Brain microvascular endothelial cell (primary cell): ENCODE measurements at regions not wholly inside any gene's neighbourhood (a gene's known extent, or its start where the extent isn't known, plus 50 kb on each side); places are given as distances from the start of the nearest gene placed in this dataset.

Source experiments
- DNase-seq: peaks from one replicate; pipeline ENCODE4 v3.0.0-alpha.2; 2020
- H3K27ac ChIP-seq: fragments of 250-450 bp; sonication (Bioruptor Pico); 2 replicates; pipeline ENCODE4 v1.5.1; 2020; ENCODE audit warnings: mild to moderate bottlenecking, moderate library complexity
- H3K27me3 ChIP-seq: fragments of 250-450 bp; sonication (Bioruptor Pico); replicated peaks from 2 replicates; pipeline ENCODE4 v1.5.1; 2020; ENCODE audit warnings: mild to moderate bottlenecking
- H3K36me3 ChIP-seq: fragments of 250-450 bp; sonication (Bioruptor Pico); replicated peaks from 2 replicates; pipeline ENCODE4 v1.5.1; 2020; ENCODE audit warnings: mild to moderate bottlenecking
- H3K4me3 ChIP-seq: 2 replicates; pipeline ENCODE4 v1.5.1; 2011; ENCODE audit warnings: low read depth, mild to moderate bottlenecking, control low read depth, low read length, moderate library complexity
- in situ Hi-C: cut with HindIII; loops from 2 replicates; pipeline ENCODE4 v1.10.0; 2017; ENCODE audit warnings: low sequenced_read_pairs, low pct_ligation_motif_present
- TF ChIP-seq, protein P1 (sequence below): IDR thresholded peaks from 2 replicates; pipeline ENCODE4 v1.5.1; 2011; ENCODE audit warnings: low read depth, mild to moderate bottlenecking, moderate library complexity, low read length, control low read depth, inconsistent platforms; ENCODE audit errors: missing control alignments

DNA sequence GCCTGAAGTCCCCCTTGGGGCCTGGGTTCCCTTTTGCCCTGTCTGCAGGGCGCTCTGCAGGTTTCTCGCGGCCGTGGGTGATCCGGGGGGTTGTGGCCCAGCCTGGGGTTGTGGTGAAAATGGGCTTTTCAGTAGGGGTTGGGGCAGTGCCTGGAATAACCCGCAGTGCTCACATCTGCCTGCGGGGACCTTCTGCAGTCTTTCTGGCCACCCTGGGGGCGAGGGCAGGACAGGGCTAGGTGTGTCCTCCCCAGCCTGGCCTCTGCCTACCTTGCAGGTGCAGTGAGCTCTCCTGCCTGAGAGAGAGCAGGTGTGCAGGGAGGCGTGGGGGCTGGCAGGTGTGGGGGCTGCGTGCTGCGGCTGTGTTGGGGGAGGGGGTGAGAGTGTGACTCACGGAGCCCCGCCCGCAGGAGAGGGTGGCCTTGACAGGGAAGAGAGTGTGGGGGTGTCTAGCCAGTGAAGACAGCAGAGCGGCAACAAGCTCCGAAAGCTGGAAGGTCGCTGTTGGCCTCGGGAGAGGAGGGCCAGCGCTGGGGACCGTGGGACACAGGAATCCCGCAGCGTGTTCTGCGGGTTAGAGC, 131.4 kb downstream of the MRPL36 start:
- DNase-seq: no peak

DNA sequence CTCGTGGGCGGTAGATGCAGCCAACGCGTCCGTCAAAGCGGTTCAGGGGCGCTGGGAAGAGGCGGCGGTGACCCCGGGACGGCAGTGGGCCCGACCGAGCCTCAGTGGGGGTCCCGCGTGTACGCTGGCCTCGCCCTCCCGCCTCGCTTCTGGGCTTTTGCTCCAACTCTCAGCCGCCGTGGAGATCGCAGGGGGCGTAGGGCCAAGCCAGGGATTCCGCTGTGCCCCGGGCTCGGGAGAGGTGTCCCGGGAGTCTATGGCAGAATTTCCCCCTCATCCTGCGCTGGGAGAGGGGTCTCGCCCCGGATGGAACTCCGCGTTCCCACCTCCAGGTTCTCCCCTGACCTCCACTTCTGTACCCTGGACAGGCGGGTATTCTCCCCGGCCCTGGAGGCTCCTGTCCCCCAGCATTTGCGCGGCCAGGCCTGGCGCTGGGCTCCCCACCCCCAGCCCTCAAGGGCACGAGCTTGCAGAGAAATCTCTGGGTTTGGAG, 131.9 kb downstream of the MRPL36 start:
- H3K4me3 ChIP-seq: no peak overlapping the region
- in situ Hi-C loops: no loop called here
- H3K27me3 ChIP-seq: peaks cover 30% of the 10 kb centered on the region
- H3K36me3 ChIP-seq: no peaks in the 10 kb centered on the region
- H3K27ac ChIP-seq: no peak overlapping the region
- TF ChIP-seq, protein P1, sequence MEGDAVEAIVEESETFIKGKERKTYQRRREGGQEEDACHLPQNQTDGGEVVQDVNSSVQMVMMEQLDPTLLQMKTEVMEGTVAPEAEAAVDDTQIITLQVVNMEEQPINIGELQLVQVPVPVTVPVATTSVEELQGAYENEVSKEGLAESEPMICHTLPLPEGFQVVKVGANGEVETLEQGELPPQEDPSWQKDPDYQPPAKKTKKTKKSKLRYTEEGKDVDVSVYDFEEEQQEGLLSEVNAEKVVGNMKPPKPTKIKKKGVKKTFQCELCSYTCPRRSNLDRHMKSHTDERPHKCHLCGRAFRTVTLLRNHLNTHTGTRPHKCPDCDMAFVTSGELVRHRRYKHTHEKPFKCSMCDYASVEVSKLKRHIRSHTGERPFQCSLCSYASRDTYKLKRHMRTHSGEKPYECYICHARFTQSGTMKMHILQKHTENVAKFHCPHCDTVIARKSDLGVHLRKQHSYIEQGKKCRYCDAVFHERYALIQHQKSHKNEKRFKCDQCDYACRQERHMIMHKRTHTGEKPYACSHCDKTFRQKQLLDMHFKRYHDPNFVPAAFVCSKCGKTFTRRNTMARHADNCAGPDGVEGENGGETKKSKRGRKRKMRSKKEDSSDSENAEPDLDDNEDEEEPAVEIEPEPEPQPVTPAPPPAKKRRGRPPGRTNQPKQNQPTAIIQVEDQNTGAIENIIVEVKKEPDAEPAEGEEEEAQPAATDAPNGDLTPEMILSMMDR: no peak
- no peak for DNase-seq

More for the DNA sequence above, 131.4 kb downstream of the MRPL36 start:
- TF ChIP-seq, protein P1: no peak
- in situ Hi-C loops: no loop called here
- Histone ChIP-seq H3K36me3 (no peaks in the 10 kb centered on the region), H3K27ac (no peak overlapping the region), H3K4me3 (no peak overlapping the region), H3K27me3 (peaks cover 30% of the 10 kb centered on the region)

DNA sequence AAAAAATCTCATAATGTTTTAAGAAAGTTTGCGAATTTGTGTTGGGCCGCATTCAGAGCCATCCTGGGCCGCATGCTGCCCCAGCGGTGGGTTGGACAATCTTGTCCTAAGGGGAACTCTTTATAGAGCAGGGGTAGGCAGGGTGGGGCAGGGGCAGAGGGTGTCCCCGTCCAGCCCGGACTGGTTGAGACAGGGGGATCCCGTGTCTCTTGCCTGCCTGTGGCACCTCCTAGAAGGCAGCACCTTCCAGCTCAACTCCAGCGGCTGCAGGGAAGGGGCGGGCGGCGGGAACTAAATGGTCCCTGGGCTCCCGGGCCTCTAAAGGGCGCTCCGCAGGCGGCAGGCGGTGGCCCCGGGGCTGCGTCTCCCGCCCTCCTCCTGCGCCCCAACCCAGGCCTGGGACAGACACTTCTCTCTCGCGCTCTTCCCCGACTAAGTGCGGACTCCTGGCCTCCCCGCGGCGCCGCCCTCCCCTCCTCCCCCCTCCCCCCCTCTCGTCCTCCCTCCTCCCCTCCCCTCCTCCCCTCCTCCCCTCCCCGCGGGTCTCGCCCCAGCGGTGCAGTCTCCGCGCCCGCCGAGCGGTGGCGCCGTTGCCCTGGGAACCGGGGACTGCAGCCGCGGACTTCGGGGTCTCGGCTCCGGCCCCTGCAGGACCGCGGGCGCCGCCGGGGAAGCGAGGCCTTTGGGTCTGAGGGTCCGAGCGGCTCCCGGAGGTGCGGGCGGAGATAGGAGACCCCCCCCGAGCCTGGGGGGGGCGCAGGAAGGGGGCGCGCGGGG, 132.6 kb downstream of the MRPL36 start:
- TF ChIP-seq, protein P1: peak; percentile 36
- in situ Hi-C loops: no loop called here
- DNase-seq: no peak
- Histone ChIP-seq H3K36me3 (no peaks in the 10 kb centered on the region), H3K27ac (no peak overlapping the region), H3K27me3 (peaks cover 30% of the 10 kb centered on the region), H3K4me3 (no peak overlapping the region)

DNA sequence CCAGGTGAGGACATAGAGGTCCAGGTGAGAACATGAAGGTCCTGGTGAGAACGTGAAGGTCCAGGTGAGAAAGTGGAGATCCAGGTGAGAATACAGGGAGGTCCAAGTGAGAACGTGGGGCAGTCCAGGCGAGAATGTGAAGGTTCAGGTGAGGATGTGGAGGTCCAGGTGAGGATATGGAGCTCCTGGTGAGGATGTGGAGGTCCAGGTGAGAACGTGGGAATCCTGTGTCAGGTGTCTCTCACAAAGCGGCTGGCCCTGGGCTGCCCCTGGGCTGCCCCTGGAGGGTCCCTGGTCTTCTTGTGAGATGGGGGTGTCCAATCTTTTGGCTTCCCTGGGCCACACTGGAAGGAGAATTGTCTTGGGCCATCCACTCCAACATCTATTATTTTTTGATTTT, 133.4 kb downstream of the MRPL36 start:
- DNase-seq: no peak
- no peak overlapping the region for H3K4me3 ChIP-seq
- in situ Hi-C loops: no loop called here
- no peak overlapping the region for H3K27ac ChIP-seq
- H3K27me3 ChIP-seq: peaks cover 30% of the 10 kb centered on the region
- TF ChIP-seq, protein P1: no peak
- H3K36me3 ChIP-seq: no peaks in the 10 kb centered on the region

DNA sequence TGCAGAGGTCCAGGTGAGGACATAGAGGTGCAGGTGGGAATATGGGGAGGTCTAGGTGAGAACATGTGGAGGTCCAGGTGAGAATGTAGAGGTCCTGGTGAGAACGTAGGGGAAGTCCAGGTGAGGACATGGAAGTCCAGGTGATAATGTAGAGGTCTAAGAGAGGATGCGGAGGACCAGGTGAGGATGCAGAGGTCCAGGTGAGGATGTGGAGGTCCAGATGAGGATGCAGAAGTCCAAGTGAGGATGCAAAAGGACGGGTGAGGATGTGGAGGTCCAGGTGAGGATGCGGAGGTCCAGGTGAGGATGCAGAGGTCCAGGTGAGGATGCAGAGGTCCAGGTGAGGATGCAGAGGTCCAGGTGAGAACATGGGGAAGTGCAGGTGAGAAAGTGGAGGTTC, 133.8 kb downstream of the MRPL36 start:
- no peak for DNase-seq
- Histone ChIP-seq H3K27me3 (peaks cover 30% of the 10 kb centered on the region), H3K4me3 (no peak overlapping the region), H3K36me3 (no peaks in the 10 kb centered on the region), H3K27ac (no peak overlapping the region)
- TF ChIP-seq, protein P1: no peak
- in situ Hi-C loops: no loop called here
